Mesothelial cell of epicardium (in vitro differentiated cells): ENCODE measurements at regions not wholly inside any gene's neighbourhood (a gene's known extent, or its start where the extent isn't known, plus 50 kb on each side); places are given as distances from the start of the nearest gene placed in this dataset.

Experiments used
- DNase-seq, 2 experiments: peaks; one replicate each; pipeline ENCODE4 v3.0.0; 2021; ENCODE audit warnings: low spot score in 2 of 2; ENCODE audit not compliant: unreplicated experiment in 2 of 2
- H3K27ac Mint-ChIP-seq: 2 replicates; pipeline ENCODE4 v1.8.0; 2021; ENCODE audit warnings: mixed read lengths
- H3K27me3 Mint-ChIP-seq: 2 replicates; pipeline ENCODE4 v1.8.0; 2021; ENCODE audit warnings: low read depth, mixed read lengths
- H3K36me3 Mint-ChIP-seq: 2 replicates; pipeline ENCODE4 v1.8.0; 2021; ENCODE audit warnings: mixed read lengths
- H3K4me1 Mint-ChIP-seq: 2 replicates; pipeline ENCODE4 v1.8.0; 2021; ENCODE audit warnings: mixed read lengths
- H3K4me3 Mint-ChIP-seq: 2 replicates; pipeline ENCODE4 v1.8.0; 2021; ENCODE audit warnings: mild to moderate bottlenecking, moderate library complexity, mixed read lengths
- H3K9me3 Mint-ChIP-seq: 2 replicates; pipeline ENCODE4 v1.8.0; 2021; ENCODE audit warnings: mixed read lengths
- TF ChIP-seq, protein P1 (sequence below): fragments of 200-600 bp; sonication (generic); IDR thresholded peaks from one replicate; pipeline ENCODE4 v1.5.0; 2021; ENCODE audit warnings: antibody characterized with exemption; ENCODE audit not compliant: unreplicated experiment

DNA sequence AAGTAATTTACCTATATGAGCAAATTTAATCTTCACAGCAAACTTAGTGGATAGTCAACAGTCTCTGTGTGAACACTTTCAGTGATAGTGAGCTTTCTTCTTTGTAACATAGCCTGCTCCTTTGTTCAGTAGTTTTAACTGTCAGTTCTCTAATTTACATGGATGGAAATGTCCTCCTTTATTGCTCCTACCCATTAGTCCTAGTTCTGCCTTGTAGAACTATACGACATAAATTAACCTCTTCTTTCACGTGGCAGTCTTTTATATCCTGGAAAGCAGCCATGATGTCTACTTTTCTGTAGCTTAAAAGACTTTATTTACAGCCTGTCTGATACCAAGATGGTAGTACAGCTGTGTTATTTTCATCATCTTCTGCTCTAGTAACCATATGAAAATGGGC lies 143.6 kb downstream of the TANC2 start:
- Mint-ChIP-seq H3K9me3 (peaks cover 4% of the 10 kb centered on the region), H3K27me3 (no peaks in the 10 kb centered on the region), H3K36me3 (peaks cover 4% of the 10 kb centered on the region), H3K27ac (peak overlapping the region; percentile 77), H3K4me3 (no peak overlapping the region), H3K4me1 (peaks cover 22% of the 10 kb centered on the region)
- DNase-seq = no peak
- TF ChIP-seq, protein P1, sequence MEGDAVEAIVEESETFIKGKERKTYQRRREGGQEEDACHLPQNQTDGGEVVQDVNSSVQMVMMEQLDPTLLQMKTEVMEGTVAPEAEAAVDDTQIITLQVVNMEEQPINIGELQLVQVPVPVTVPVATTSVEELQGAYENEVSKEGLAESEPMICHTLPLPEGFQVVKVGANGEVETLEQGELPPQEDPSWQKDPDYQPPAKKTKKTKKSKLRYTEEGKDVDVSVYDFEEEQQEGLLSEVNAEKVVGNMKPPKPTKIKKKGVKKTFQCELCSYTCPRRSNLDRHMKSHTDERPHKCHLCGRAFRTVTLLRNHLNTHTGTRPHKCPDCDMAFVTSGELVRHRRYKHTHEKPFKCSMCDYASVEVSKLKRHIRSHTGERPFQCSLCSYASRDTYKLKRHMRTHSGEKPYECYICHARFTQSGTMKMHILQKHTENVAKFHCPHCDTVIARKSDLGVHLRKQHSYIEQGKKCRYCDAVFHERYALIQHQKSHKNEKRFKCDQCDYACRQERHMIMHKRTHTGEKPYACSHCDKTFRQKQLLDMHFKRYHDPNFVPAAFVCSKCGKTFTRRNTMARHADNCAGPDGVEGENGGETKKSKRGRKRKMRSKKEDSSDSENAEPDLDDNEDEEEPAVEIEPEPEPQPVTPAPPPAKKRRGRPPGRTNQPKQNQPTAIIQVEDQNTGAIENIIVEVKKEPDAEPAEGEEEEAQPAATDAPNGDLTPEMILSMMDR = no peak

DNA sequence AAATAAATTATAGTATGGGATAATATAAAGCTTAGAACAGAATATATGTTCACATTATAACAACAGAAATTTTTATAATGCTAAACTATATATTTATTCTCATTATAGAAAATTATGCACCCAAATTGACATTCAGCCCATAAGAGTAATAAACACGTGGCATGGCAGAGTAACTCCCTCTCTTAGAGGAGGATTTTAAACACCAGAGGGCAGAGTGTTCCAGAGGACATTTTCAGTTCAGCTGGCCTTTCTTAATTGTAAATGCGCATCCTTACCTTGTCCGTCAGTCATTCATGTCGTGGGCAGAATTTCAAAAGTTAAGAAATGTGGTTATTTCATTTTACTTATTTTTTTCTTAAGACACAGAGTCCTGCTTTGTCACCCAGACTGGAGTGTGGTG lies 147.1 kb downstream of the TANC2 start:
- no peaks in the 10 kb centered on the region for H3K27me3 Mint-ChIP-seq
- H3K27ac Mint-ChIP-seq = no peak overlapping the region
- TF ChIP-seq, protein P1 = no peak
- H3K36me3 Mint-ChIP-seq = peaks cover 4% of the 10 kb centered on the region
- DNase-seq = no peak
- H3K4me1 Mint-ChIP-seq = peaks cover 34% of the 10 kb centered on the region
- peaks cover 7% of the 10 kb centered on the region for H3K9me3 Mint-ChIP-seq
- no peak overlapping the region for H3K4me3 Mint-ChIP-seq

DNA sequence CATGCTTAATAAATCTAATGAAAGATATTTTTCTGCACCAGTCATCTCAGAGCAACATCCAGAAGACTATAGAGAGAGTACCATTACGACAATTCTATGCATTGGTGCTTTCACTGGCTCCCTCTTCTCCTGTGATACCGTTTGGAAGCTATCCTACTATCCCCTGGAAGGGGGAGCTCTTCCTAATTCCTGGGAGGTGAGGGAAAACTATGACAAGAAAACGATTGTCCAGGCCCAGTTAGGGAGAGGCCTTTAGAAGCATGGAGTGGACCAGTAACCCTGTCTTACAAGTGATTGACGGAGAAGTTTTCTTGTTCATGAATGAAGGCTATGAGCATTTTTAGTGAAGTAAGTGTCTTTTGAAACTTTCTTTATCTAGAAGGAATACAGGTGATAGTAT lies 150.2 kb downstream of the TANC2 start:
- no peak overlapping the region for H3K4me3 Mint-ChIP-seq
- H3K9me3 Mint-ChIP-seq = peaks cover 6% of the 10 kb centered on the region
- H3K27ac Mint-ChIP-seq = peak overlapping the region; percentile 61
- peaks cover 3% of the 10 kb centered on the region for H3K36me3 Mint-ChIP-seq
- no peak for DNase-seq
- no peaks in the 10 kb centered on the region for H3K27me3 Mint-ChIP-seq
- H3K4me1 Mint-ChIP-seq = peaks cover 36% of the 10 kb centered on the region
- TF ChIP-seq, protein P1 = no peak

DNA sequence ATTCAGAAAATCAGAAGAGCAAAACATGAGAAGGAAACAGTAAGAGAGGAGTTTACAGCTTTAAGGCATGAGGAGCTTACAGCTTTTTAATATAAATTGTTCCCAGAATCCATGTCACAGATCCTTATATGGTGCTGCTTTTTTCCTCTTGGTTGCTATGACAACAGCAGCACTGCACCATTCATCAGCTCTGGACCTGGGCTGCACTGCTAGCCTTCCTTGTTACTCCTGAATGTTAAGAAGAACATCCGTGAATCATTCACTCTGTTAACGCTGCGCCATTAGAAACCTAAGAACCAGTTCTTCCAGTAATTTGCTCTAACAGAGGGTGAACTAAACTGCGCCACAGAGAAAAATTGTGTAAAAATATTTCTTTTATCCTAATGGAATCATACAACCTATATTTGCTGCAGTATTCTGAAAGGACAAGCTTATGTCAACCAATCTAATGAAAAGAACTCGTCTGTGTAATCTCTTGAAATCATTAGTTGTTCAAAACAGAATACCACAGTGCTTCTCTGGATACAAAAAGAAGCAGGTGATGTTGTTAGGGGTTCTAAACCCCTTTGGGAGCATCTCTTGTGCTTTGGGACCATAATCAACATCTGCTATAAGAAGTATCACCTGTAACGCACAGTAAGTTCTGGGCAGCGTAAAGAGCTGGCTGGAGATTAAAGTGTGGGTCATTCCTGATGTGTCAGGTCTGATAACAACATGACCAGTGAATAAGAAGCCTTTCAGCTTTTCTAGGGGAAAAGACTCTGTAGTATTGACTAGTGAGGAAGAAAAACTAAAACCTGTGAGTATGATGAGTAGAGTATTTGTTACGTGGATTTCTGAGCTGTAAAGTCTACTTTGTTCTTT lies 151.2 kb downstream of the TANC2 start:
- peak overlapping the region; percentile 84 for H3K27ac Mint-ChIP-seq

DNA sequence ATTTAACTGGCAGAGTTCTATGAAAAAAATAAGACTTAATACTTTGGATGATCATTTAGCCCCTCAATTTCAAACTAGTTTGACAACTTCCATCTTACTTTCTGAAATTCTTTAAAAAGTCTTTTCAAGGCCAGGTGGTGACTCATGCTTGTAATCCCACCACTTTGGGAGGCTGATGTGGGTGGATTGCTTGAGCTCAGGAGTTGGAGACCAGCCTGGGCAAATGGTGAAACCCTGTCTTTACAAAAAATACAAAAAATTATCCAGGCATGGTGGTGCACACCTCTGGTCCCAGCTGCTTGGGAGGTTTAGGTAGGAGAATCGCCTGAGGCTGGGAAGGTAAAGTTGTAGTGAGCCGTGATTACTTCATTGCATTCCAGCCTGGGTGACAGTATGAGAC lies 154.4 kb downstream of the TANC2 start:
- Mint-ChIP-seq H3K27me3 (no peaks in the 10 kb centered on the region), H3K36me3 (peaks cover 2% of the 10 kb centered on the region), H3K4me3 (no peak overlapping the region), H3K27ac (no peak overlapping the region), H3K4me1 (peaks cover 26% of the 10 kb centered on the region), H3K9me3 (no peaks in the 10 kb centered on the region)
- DNase-seq = no peak
- TF ChIP-seq, protein P1 = no peak

More for the DNA sequence above, 151.2 kb downstream of the TANC2 start:
- H3K4me3 Mint-ChIP-seq = peak overlapping the region; percentile 9
- no peaks in the 10 kb centered on the region for H3K36me3 Mint-ChIP-seq
- peaks cover 36% of the 10 kb centered on the region for H3K4me1 Mint-ChIP-seq
- DNase-seq = peak in 1 of 2 experiments; percentile 44
- TF ChIP-seq, protein P1 = no peak
- H3K27me3 Mint-ChIP-seq = no peaks in the 10 kb centered on the region
- H3K9me3 Mint-ChIP-seq = peaks cover 3% of the 10 kb centered on the region
